ENCODE measurements at regions not wholly inside any gene's neighbourhood (a gene's known extent, or its start where the extent isn't known, plus 50 kb on each side); places are given as distances from the start of the nearest gene placed in this dataset.
"Not testable (repeated sequence)": the region's sequence is repeated elsewhere in the genome, so short reads cannot be mapped to it uniquely, and the experiment has no call there.

DNA sequence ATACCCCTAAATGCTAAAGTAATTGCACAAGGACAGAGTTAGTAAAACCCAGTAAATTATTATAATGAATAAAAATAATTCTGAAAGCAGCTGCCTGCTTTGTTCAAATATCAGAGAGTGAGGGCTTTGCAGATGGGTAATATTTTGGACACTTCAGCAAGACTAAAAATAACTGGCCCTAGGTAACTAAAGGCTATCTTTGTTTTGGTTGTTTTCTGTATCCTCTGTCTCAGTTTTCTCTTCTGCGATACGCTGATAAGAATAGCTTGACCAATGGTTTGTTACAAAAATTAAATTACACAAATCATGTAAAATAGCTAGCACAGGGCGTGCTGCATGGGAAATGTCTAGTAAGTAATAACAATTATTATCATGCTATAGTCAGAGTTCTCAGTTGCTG, 204.7 kb downstream of the FGFR2 start:
- Mint-ChIP-seq H3K36me3 (ENCODE audit: low read depth) (no peaks in the 10 kb centered on the region), H3K4me3 (no peak overlapping the region), H3K27me3 (peaks cover 3% of the 10 kb centered on the region), H3K9me3 (no peaks in the 10 kb centered on the region), H3K4me1 (no peaks in the 10 kb centered on the region), H3K27ac (no peak overlapping the region)
- ATAC-seq (ENCODE audit: low read depth): no peak
- ChIA-PET POLR2A (no interaction called here), CTCF (no interaction called here)
- TF ChIP-seq, protein P1, sequence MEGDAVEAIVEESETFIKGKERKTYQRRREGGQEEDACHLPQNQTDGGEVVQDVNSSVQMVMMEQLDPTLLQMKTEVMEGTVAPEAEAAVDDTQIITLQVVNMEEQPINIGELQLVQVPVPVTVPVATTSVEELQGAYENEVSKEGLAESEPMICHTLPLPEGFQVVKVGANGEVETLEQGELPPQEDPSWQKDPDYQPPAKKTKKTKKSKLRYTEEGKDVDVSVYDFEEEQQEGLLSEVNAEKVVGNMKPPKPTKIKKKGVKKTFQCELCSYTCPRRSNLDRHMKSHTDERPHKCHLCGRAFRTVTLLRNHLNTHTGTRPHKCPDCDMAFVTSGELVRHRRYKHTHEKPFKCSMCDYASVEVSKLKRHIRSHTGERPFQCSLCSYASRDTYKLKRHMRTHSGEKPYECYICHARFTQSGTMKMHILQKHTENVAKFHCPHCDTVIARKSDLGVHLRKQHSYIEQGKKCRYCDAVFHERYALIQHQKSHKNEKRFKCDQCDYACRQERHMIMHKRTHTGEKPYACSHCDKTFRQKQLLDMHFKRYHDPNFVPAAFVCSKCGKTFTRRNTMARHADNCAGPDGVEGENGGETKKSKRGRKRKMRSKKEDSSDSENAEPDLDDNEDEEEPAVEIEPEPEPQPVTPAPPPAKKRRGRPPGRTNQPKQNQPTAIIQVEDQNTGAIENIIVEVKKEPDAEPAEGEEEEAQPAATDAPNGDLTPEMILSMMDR (IDR thresholded peaks at IDR 0.05): no peak
- DNase-seq: no peak
- intact Hi-C loops (cut with micrococcal nuclease): no loop called here

DNA sequence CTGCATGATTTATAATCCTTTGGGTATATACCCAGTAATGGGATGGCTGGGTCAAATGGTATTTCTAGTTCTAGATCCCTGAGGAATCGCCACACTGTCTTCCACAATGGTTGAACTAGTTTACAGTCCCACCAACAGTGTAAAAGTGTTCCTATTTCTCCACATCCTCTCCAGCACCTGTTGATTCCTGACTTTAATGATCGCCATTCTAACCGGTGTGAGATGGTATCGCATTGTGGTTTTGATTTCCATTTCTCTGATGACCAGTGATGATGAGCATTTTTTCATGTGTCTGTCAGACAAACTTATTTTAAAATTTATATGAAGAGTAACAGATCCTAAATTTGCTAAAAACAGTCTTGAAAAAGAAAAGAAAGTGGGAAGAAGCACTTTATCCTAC, 197.7 kb downstream of the FGFR2 start:
- intact Hi-C loops (cut with micrococcal nuclease); ATAC-seq (ENCODE audit: low read depth); H3K4me1 Mint-ChIP-seq; CTCF ChIA-PET; H3K36me3 Mint-ChIP-seq (ENCODE audit: low read depth); H3K27ac Mint-ChIP-seq; DNase-seq; H3K9me3 Mint-ChIP-seq; POLR2A ChIA-PET; H3K4me3 Mint-ChIP-seq; H3K27me3 Mint-ChIP-seq: not testable (repeated sequence)

DNA sequence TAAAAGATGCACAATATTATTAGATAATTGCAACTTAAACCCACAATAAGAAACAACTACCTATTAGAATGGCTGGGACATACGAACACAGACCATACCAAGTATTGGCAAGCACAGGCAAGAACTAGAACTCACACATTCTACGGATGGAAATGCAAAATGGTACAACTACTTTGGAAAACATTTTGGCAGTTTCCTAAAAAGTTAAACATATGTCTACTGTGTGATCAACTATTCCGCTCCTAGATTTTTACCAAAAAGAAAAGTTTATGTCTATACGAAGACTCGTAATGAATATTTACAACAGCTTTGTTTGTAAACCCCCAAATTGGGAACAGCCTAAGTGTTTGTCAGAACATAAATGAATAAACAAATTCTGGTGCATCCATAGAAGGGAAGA, 194.7 kb downstream of the FGFR2 start:
- Mint-ChIP-seq H3K9me3 (no peaks in the 10 kb centered on the region), H3K4me3 (no peak overlapping the region), H3K36me3 (ENCODE audit: low read depth) (no peaks in the 10 kb centered on the region), H3K27ac (no peak overlapping the region), H3K4me1 (no peaks in the 10 kb centered on the region), H3K27me3 (no peaks in the 10 kb centered on the region)
- ATAC-seq (ENCODE audit: low read depth) (no peak), DNase-seq (no peak)
- TF ChIP-seq, protein P1 (IDR thresholded peaks at IDR 0.05): no peak
- intact Hi-C loops (cut with micrococcal nuclease): no loop called here
- CTCF ChIA-PET: no interaction called here
- POLR2A ChIA-PET: no interaction called here

DNA sequence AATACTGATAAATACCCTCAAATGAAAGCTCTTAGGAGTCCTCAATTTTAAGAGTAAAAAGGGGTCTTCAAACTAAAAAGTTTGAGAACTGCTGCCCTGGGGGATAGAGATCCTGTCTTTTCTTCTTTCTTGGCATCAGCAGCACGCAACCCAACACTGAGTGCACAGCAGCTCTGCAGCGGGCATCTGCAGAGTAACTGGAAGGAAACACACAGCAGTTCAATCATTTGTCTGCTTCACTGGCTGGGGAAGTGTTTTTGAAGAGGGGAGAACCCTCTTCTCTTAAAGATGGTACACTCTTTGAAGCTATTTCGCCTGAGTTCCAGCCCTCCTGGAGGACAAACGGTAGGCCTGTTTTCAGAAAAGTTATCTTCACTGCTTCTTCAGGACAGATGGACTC, 193.6 kb downstream of the FGFR2 start:
- DNase-seq: no peak
- TF ChIP-seq, protein P1 (IDR thresholded peaks at IDR 0.05): no peak
- ChIA-PET CTCF (no interaction called here), POLR2A (no interaction called here)
- no peak overlapping the region for H3K27ac Mint-ChIP-seq
- H3K4me1 Mint-ChIP-seq: no peaks in the 10 kb centered on the region
- intact Hi-C loops (cut with micrococcal nuclease): no loop called here
- H3K36me3 Mint-ChIP-seq (ENCODE audit: low read depth): no peaks in the 10 kb centered on the region
- H3K9me3 Mint-ChIP-seq: no peaks in the 10 kb centered on the region
- no peak overlapping the region for H3K4me3 Mint-ChIP-seq
- no peaks in the 10 kb centered on the region for H3K27me3 Mint-ChIP-seq
- ATAC-seq (ENCODE audit: low read depth): no peak

DNA sequence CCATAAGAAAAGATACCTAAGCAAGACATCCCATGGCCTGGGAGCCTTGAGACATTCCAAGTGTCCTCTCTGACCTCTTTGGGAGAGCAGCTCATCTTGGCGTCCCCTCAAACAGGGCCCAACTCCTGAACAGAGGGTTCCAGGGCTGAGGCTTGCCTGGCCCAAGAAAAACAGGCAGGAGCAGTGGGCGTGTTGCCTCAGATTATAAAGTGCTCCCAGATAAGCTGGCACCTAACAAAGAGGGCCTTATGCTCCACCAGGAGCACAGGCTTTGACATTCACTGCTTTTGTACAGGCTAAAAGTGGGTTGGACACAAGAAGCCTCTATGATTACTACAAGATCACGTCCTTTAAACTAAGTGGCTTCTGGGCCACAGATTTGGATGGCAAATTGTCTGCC, 193.1 kb downstream of the FGFR2 start:
- H3K27ac Mint-ChIP-seq: no peak overlapping the region

DNA sequence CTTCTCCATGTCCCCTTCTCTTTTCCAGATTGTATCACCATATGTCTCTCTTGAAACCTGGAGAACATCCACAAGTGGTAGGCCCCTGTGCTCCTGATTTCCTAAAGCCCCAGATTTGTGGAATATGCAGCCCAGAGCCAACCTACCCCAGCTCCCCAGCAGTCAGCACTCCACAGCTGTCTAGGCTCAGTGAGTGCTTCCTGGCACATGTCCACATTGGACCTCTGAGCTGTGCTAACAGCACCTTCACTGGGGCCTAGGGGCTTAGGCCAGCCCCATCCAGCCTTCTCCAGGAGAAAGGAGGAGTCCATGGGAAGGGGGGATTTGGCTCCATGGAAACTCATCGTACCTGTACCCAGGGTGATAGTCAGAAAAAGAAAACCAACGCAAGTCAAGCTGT, 192.7 kb downstream of the FGFR2 start:
- no peak overlapping the region for H3K4me3 Mint-ChIP-seq
- H3K4me1 Mint-ChIP-seq: no peaks in the 10 kb centered on the region
- TF ChIP-seq, protein P1 (IDR thresholded peaks at IDR 0.05): no peak
- intact Hi-C loops (cut with micrococcal nuclease): no loop called here
- ATAC-seq (ENCODE audit: low read depth) (no peak), DNase-seq (no peak)
- POLR2A ChIA-PET: no interaction called here
- no peaks in the 10 kb centered on the region for H3K27me3 Mint-ChIP-seq
- no peaks in the 10 kb centered on the region for H3K36me3 Mint-ChIP-seq (ENCODE audit: low read depth)
- CTCF ChIA-PET: no interaction called here
- H3K9me3 Mint-ChIP-seq: no peaks in the 10 kb centered on the region
- no peak overlapping the region for H3K27ac Mint-ChIP-seq

More for the DNA sequence above, 193.1 kb downstream of the FGFR2 start:
- Mint-ChIP-seq H3K27me3 (no peaks in the 10 kb centered on the region), H3K4me1 (no peaks in the 10 kb centered on the region), H3K9me3 (no peaks in the 10 kb centered on the region), H3K36me3 (ENCODE audit: low read depth) (no peaks in the 10 kb centered on the region), H3K4me3 (no peak overlapping the region)
- TF ChIP-seq, protein P1 (IDR thresholded peaks at IDR 0.05): no peak
- no peak for DNase-seq
- intact Hi-C loops (cut with micrococcal nuclease): no loop called here
- ATAC-seq (ENCODE audit: low read depth): no peak
- POLR2A ChIA-PET: no interaction called here
- CTCF ChIA-PET: no interaction called here
